ENCODE measurements at regions not wholly inside any gene's neighbourhood (a gene's known extent, or its start where the extent isn't known, plus 50 kb on each side); places are given as distances from the start of the nearest gene placed in this dataset.

DNA sequence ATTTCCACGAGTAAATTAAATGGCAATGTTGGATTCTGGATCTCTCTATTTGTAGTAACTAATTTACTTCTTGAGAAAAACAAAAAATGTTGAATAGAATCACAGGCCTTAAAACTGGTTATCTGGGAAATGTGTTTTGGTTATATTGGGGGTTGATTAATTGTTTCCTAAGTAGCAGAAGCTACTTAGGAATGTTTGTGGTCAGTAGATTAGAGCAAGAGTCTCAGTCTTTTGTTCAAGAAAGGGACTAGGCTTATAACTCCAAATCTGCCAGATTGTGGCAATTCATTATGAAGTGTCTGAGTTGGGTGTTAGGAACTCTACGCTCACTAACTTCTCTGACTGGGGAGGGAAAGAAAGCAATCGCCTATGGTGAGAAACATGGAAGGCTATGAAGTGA is 244.3 kb upstream of the PHYHIPL start:
- Histone ChIP-seq H3K9me3 (ENCODE audit: control insufficient read depth, insufficient read depth, low read length) (no peaks in the 10 kb centered on the region), H3K56ac (ENCODE audit: extremely low read depth, insufficient read depth, low read length) (no peak overlapping the region), H3K14ac (replicated peaks; ENCODE audit: low read depth, low read length) (no peak overlapping the region), H4K8ac (ENCODE audit: low read depth in 2 of 2, low read length in 2 of 2) (no peak overlapping the region), H3K27me3 (ENCODE audit: control insufficient read depth, insufficient read depth, low read length) (no peaks in the 10 kb centered on the region; the same call in 1 of the 2 replicates), H4K20me1 (ENCODE audit: insufficient read depth, low read length) (no peaks in the 10 kb centered on the region), H3K79me1 (ENCODE audit: low read depth in 1 of 2, low read length in 2 of 2) (no peaks in the 10 kb centered on the region), H2AFZ (replicated peaks; ENCODE audit: low read length, poor library complexity) (no peak overlapping the region), H3K4me1 (ENCODE audit: control insufficient read depth, insufficient read depth, low read length) (no peaks in the 10 kb centered on the region), H3K9ac (ENCODE audit: low read depth, low read length) (no peak overlapping the region), H2BK120ac (ENCODE audit: low read depth, low read length) (no peak overlapping the region), H2AK9ac (replicated peaks; ENCODE audit: low read depth, low read length, poor library complexity) (no peak overlapping the region), H3K4me2 (ENCODE audit: low read depth, low read length) (no peak overlapping the region), H2AK5ac (ENCODE audit: low read depth, low read length) (no peak overlapping the region), H3K4ac (ENCODE audit: low read depth, low read length) (no peak overlapping the region), H4K5ac (ENCODE audit: low read depth, low read length) (no peak overlapping the region), H2BK5ac (ENCODE audit: low read depth, low read length, poor library complexity, severe bottlenecking) (no peak overlapping the region), H2BK20ac (ENCODE audit: low read depth, low read length) (no peak overlapping the region), H3K23ac (ENCODE audit: low read depth, low read length) (no peak overlapping the region), H2BK15ac (ENCODE audit: low read depth, low read length) (no peak overlapping the region), H3K36me3 (ENCODE audit: control insufficient read depth, insufficient read depth, low read length) (no peaks in the 10 kb centered on the region), H3K18ac (ENCODE audit: low read depth, low read length) (no peak overlapping the region), H3K4me3 (ENCODE audit: insufficient read depth, low read depth, low read length) (no peak overlapping the region), H4K91ac (ENCODE audit: insufficient read depth, low read depth, low read length) (no peak overlapping the region), H3K27ac (ENCODE audit: insufficient read depth, low read length) (no peak overlapping the region), H3K9me1 (ENCODE audit: insufficient read depth, low read length) (no peaks in the 10 kb centered on the region)
- ATAC-seq (ENCODE audit: low read depth) = no peak
- ChIA-PET CTCF (interaction anchor here (0.9 kb wide), 1 partner anchor 20 kb away, joined by 3 read pairs; no protein-coding TSS in a partner anchor), POLR2A (ENCODE audit: unreplicated experiment) (no interaction called here)
- no peak for TF ChIP-seq MAFK (IDR thresholded peaks at IDR 0.05; ENCODE audit: low read depth, low read length)
- no peak for TF ChIP-seq ELK1 (IDR thresholded peaks at IDR 0.05; ENCODE audit: borderline replicate concordance, low read depth, low read length)
- no peak for TF ChIP-seq RCOR1 (IDR thresholded peaks at IDR 0.05; ENCODE audit: insufficient replicate concordance, low read length)
- TF ChIP-seq USF2 (IDR thresholded peaks at IDR 0.05; ENCODE audit: low read depth, low read length) = no peak
- TF ChIP-seq CEBPB (IDR thresholded peaks at IDR 0.05; ENCODE audit: low read depth, low read length) = no peak
- no peak for TF ChIP-seq BHLHE40 (IDR thresholded peaks at IDR 0.05; ENCODE audit: low read depth, low read length)
- TF ChIP-seq MAZ (IDR thresholded peaks at IDR 0.05; ENCODE audit: borderline replicate concordance, low read depth, low read length) = no peak
- TF ChIP-seq RAD21 (IDR thresholded peaks at IDR 0.05; ENCODE audit: low read length) = no peak
- no peak for TF ChIP-seq RFX5 (IDR thresholded peaks at IDR 0.05; ENCODE audit: low read depth, low read length)
- no peak for TF ChIP-seq NFE2L2 (IDR thresholded peaks at IDR 0.05; ENCODE audit: low read depth, low read length)
- no peak for TF ChIP-seq MXI1 (IDR thresholded peaks at IDR 0.05; ENCODE audit: borderline replicate concordance, low read depth, low read length)
- TF ChIP-seq FOS (IDR thresholded peaks at IDR 0.05; ENCODE audit: low read depth, low read length) = no peak
- no peak for TF ChIP-seq SMC3 (IDR thresholded peaks at IDR 0.05; ENCODE audit: low read depth, low read length)
- TF ChIP-seq, protein P1, sequence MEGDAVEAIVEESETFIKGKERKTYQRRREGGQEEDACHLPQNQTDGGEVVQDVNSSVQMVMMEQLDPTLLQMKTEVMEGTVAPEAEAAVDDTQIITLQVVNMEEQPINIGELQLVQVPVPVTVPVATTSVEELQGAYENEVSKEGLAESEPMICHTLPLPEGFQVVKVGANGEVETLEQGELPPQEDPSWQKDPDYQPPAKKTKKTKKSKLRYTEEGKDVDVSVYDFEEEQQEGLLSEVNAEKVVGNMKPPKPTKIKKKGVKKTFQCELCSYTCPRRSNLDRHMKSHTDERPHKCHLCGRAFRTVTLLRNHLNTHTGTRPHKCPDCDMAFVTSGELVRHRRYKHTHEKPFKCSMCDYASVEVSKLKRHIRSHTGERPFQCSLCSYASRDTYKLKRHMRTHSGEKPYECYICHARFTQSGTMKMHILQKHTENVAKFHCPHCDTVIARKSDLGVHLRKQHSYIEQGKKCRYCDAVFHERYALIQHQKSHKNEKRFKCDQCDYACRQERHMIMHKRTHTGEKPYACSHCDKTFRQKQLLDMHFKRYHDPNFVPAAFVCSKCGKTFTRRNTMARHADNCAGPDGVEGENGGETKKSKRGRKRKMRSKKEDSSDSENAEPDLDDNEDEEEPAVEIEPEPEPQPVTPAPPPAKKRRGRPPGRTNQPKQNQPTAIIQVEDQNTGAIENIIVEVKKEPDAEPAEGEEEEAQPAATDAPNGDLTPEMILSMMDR (conservative IDR thresholded peaks at IDR 0.05; ENCODE audit: low read depth, low read length) = no peak
- TF ChIP-seq CHD1 (IDR thresholded peaks at IDR 0.05; ENCODE audit: low read depth, low read length) = no peak
- TF ChIP-seq POLR2A (IDR thresholded peaks at IDR 0.05; ENCODE audit: low read depth, low read length) = no peak
- DNase-seq = peak; percentile 4
- in situ Hi-C loops (cut with MboI; ENCODE audit: low sequenced_read_pairs) = no loop called here
- dilution Hi-C loops (cut with HindIII; ENCODE audit: low sequenced_read_pairs, unreplicated experiment) = no loop called here
- BruUV-seq (replicated peaks) = no TSS peak
- intact Hi-C loops (cut with micrococcal nuclease) = no loop called here
- 63% methylated on average over 1 of the region's 3 CpGs; no CpG with 5 or more reads in 1 of the 2 experiments for WGBS, 2 experiments (ENCODE audit: extremely low coverage in 2 of 2, insufficient read length in 1 of 2)
